Vagina (tissue), 2 donors: ENCODE measurements at regions not wholly inside any gene's neighbourhood (a gene's known extent, or its start where the extent isn't known, plus 50 kb on each side); places are given as distances from the start of the nearest gene placed in this dataset.

Experiments used
- CTCF ChIP-seq, 3 experiments: fragments of 450-650 bp in 2 of 3; fragments of 200-600 bp in 1 of 3; sonication (generic) in 1 of 3; IDR thresholded peaks; one replicate each; pipeline ENCODE4 v1.5.1; 2017 to 2019; ENCODE audit warnings: antibody characterized with exemption in 3 of 3, mild to moderate bottlenecking in 2 of 3, moderate library complexity in 2 of 3
- POLR2A ChIP-seq, 2 donors: fragments of 450-650 bp; IDR thresholded peaks; one replicate each; pipeline ENCODE4 v1.6.1; 2017; ENCODE audit warnings: antibody characterized with exemption in 2 of 2, mild to moderate bottlenecking in 2 of 2, moderate library complexity in 2 of 2
- POLR2AphosphoS5 ChIP-seq, 2 donors: sonication (generic); formaldehyde crosslinking; IDR thresholded peaks; one replicate each; pipeline ENCODE4 v1.9.0; 2017; ENCODE audit warnings: antibody characterized with exemption in 2 of 2, mild to moderate bottlenecking in 2 of 2, low read depth in 1 of 2; ENCODE audit not compliant: insufficient read depth in 1 of 2

- TF ChIP-seq POLR2A (IDR thresholded peaks at IDR 0.05): no peak
- TF ChIP-seq CTCF (IDR thresholded peaks at IDR 0.05): no peak
- TF ChIP-seq POLR2AphosphoS5 (IDR thresholded peaks at IDR 0.05; ENCODE audit: insufficient read depth in 1 of 2, low read depth in 1 of 2): no peak
These were observed 275.2 kb upstream of the PCSK5 start for GRCh38 chr9:75615284-75615683.
